SK-N-SH (cell line): ENCODE measurements at regions not wholly inside any gene's neighbourhood (a gene's known extent, or its start where the extent isn't known, plus 50 kb on each side); places are given as distances from the start of the nearest gene placed in this dataset.

Source experiments
- CTCF ChIA-PET: fragments of 300-600, 350-600 bp; formaldehyde crosslinking; extraction: SDS; loops from one replicate; lab custom pipeline; 2021; lab: Yijun Ruan, JAX
- POLR2A ChIA-PET: fragments of 350-600 bp; sonication (Branson Sonifier 250); formaldehyde crosslinking; extraction: SDS; loops from one replicate; lab custom pipeline; 2020; ENCODE audit warnings: antibody characterized with exemption, inconsistent platforms; lab: Yijun Ruan, JAX
- DNase-seq: peaks from one replicate; pipeline ENCODE4 v3.0.0; 2012
- H2AFZ ChIP-seq: fragments of 200-600 bp; sonication (generic); 2 replicates; pipeline ENCODE4 v1.8.1; 2016; ENCODE audit warnings: antibody characterized with exemption, mild to moderate bottlenecking, low read depth
- H3F3A ChIP-seq: fragments of 200-600 bp; sonication (generic); replicated peaks from 2 replicates; pipeline ENCODE3; 2016; ENCODE audit warnings: antibody characterized with exemption, mild to moderate bottlenecking; ENCODE audit not compliant: insufficient read depth
- H3K27ac ChIP-seq, 2 experiments: fragments of 200-500 bp in 1 of 2; fragments of 200-600 bp in 1 of 2; sonication (Bioruptor generic) in 1 of 2; sonication (generic), shearing (Covaris generic) in 1 of 2; 2 replicates each; pipeline versions ENCODE4 v1.5.1 to v1.6.1; 2014 to 2016; ENCODE audit warnings: low read depth in 2 of 2, inconsistent platforms in 1 of 2, low read length in 1 of 2, mild to moderate bottlenecking in 1 of 2, mixed read lengths in 1 of 2
- H3K27me3 ChIP-seq: fragments of 200-600 bp; sonication (generic), shearing (Covaris generic); 2 replicates; pipeline ENCODE4 v1.6.1; 2016; ENCODE audit warnings: mixed run types; ENCODE audit not compliant: insufficient read depth
- H3K36me3 ChIP-seq, 2 experiments: fragments of 200-500 bp in 1 of 2; fragments of 200-600 bp in 1 of 2; sonication (Bioruptor generic) in 1 of 2; sonication (generic) in 1 of 2; replicated peaks in 1 of 2; 2 replicates each; pipeline versions ENCODE3 to v1.5.1; 2014 to 2016; ENCODE audit warnings: low read length in 1 of 2, mild to moderate bottlenecking in 1 of 2; ENCODE audit not compliant: insufficient read depth in 2 of 2, control insufficient read depth in 1 of 2
- H3K4me1 ChIP-seq, 2 experiments: fragments of 200-500 bp in 1 of 2; fragments of 200-600 bp in 1 of 2; sonication (Bioruptor generic) in 1 of 2; sonication (generic), shearing (Covaris generic) in 1 of 2; 2 replicates each; pipeline versions ENCODE4 v1.5.1 to v1.6.1; 2014 to 2016; ENCODE audit warnings: low read depth in 1 of 2, low read length in 1 of 2, mixed run types in 1 of 2; ENCODE audit not compliant: insufficient read depth in 2 of 2, control insufficient read depth in 1 of 2
- H3K4me2 ChIP-seq: fragments of 200-600 bp; sonication (generic), shearing (Covaris generic); 2 replicates; pipeline ENCODE4 v1.6.1; 2017; ENCODE audit warnings: mixed run types
- H3K4me3 ChIP-seq, 2 experiments: fragments of 200-500 bp in 1 of 2; fragments of 200-600 bp in 1 of 2; sonication (Bioruptor generic) in 1 of 2; sonication (generic), shearing (Covaris generic) in 1 of 2; 2 replicates each; pipeline versions ENCODE4 v1.5.1 to v1.8.1; 2014 to 2016; ENCODE audit warnings: low read depth in 2 of 2, inconsistent platforms in 1 of 2, low read length in 1 of 2, mild to moderate bottlenecking in 1 of 2, mixed read lengths in 1 of 2, moderate library complexity in 1 of 2
- H3K79me2 ChIP-seq: fragments of 200-600 bp; sonication (generic); 2 replicates; pipeline ENCODE4 v1.8.1; 2017; ENCODE audit warnings: mild to moderate bottlenecking; ENCODE audit not compliant: insufficient read depth
- H3K9ac ChIP-seq: fragments of 200-600 bp; sonication (generic); 2 replicates; pipeline ENCODE4 v1.6.1; 2017; ENCODE audit warnings: mixed run types
- H3K9me2 ChIP-seq: fragments of 200-600 bp; sonication (generic); 2 replicates; pipeline ENCODE4 v1.6.1; 2017; ENCODE audit warnings: mixed run types
- H3K9me3 ChIP-seq: fragments of 200-600 bp; sonication (generic); 2 replicates; pipeline ENCODE4 v1.6.1; 2017; ENCODE audit warnings: mixed run types, mild to moderate bottlenecking, moderate library complexity
- H4K20me1 ChIP-seq: fragments of 200-600 bp; sonication (generic); 2 replicates; pipeline ENCODE4 v1.6.1; 2017; ENCODE audit warnings: mild to moderate bottlenecking, mixed run types; ENCODE audit not compliant: insufficient read depth
- CHD2 ChIP-seq: fragments of 150-350 bp; IDR thresholded peaks from 2 replicates; pipeline ENCODE4 v1.6.1; 2018; ENCODE audit warnings: low read length; ENCODE audit not compliant: partially characterized antibody
- ELF1 ChIP-seq: IDR thresholded peaks from 2 replicates; pipeline ENCODE4 v1.4.0; 2012
- FOSL2 ChIP-seq: IDR thresholded peaks from 2 replicates; pipeline ENCODE4 v1.4.0; 2012; ENCODE audit warnings: low read depth, mild to moderate bottlenecking, moderate library complexity, borderline replicate concordance
- FOXJ3 ChIP-seq: sonication (generic); formaldehyde crosslinking; IDR thresholded peaks from 2 replicates; pipeline ENCODE4 v1.5.1; 2020; ENCODE audit warnings: mild to moderate bottlenecking, missing genetic modification reagents
- FOXM1 ChIP-seq: IDR thresholded peaks from 2 replicates; pipeline ENCODE4 v1.4.0; 2012; ENCODE audit warnings: low read depth, mild to moderate bottlenecking
- GABPA ChIP-seq: IDR thresholded peaks from 2 replicates; pipeline ENCODE4 v1.4.0; 2012; ENCODE audit warnings: low read depth, mild to moderate bottlenecking
- GATA2 ChIP-seq: sonication (generic); formaldehyde crosslinking; IDR thresholded peaks from 2 replicates; pipeline ENCODE4 v1.5.0; 2020; ENCODE audit warnings: mild to moderate bottlenecking, missing genetic modification reagents
- IRF3 ChIP-seq: fragments of 150-350 bp; IDR thresholded peaks from 2 replicates; pipeline ENCODE4 v1.6.1; 2016; ENCODE audit warnings: mild to moderate bottlenecking, low read depth, low read length
- MEF2A ChIP-seq: IDR thresholded peaks from 2 replicates; pipeline ENCODE4 v1.4.0; 2012; ENCODE audit warnings: low read depth, borderline replicate concordance
- NFIC ChIP-seq: IDR thresholded peaks from 2 replicates; pipeline ENCODE4 v1.4.0; 2012; ENCODE audit warnings: borderline replicate concordance
- POLR2AphosphoS5 ChIP-seq: IDR thresholded peaks from 2 replicates; pipeline ENCODE4 v1.6.1; 2012; ENCODE audit warnings: low read depth, low read length
- TAF1 ChIP-seq: IDR thresholded peaks from 2 replicates; pipeline ENCODE4 v1.6.1; 2012; ENCODE audit warnings: low read depth, mild to moderate bottlenecking, low read length, moderate library complexity, borderline replicate concordance
- TEAD4 ChIP-seq: IDR thresholded peaks from 2 replicates; pipeline ENCODE4 v1.4.0; 2012; ENCODE audit warnings: mild to moderate bottlenecking, borderline replicate concordance; ENCODE audit not compliant: insufficient read depth
- USF2 ChIP-seq: fragments of 150-350 bp; IDR thresholded peaks from 2 replicates; pipeline ENCODE4 v1.6.1; 2017; ENCODE audit warnings: antibody characterized with exemption, low read length, low read depth, borderline replicate concordance
- WGBS: methylation state at CpG from one replicate; pipeline ENCODE4 v1.1.6; 2017; ENCODE audit warnings: low lambda C conversion rate; 5-methylcytosine and 5-hydroxymethylcytosine counted together

- no peak overlapping the region for H2AFZ ChIP-seq
- H3K4me1 ChIP-seq, result peaks cover 0 to 6% of the 10 kb centered on the region in 2 experiments; a peak in 1 of 4 replicates
- TF ChIP-seq TAF1, result no peak
- H3K9me2 ChIP-seq, result no peaks in the 10 kb centered on the region
- H3K4me2 ChIP-seq, result no peak overlapping the region
- no peak overlapping the region for H3K4me3 ChIP-seq
- no peak overlapping the region for H3K27ac ChIP-seq
- no peaks in the 10 kb centered on the region for H3F3A ChIP-seq
- POLR2A ChIA-PET, result interaction anchor here (0.6 kb wide), 1 partner anchor 748 kb away, joined by 3 read pairs; no protein-coding TSS in a partner anchor
- CTCF ChIA-PET, result no interaction called here
- H3K9me3 ChIP-seq, result no peaks in the 10 kb centered on the region
- WGBS, result 15% methylated on average over 4 of the region's 4 CpGs
- no peaks in the 10 kb centered on the region; the same call in 1 of the 2 replicates for H3K27me3 ChIP-seq
- peak; percentile 12 for DNase-seq
- no peaks in the 10 kb centered on the region for H3K36me3 ChIP-seq
- H3K9ac ChIP-seq, result no peak overlapping the region
- no peaks in the 10 kb centered on the region for H3K79me2 ChIP-seq
- H4K20me1 ChIP-seq, result no peaks in the 10 kb centered on the region
These were observed 104.5 kb upstream of the GATB start for GRCh38 chr4:151865312-151865711.

GRCh38 chr4:151864068-151864467 is 103.3 kb upstream of the GATB start:
- Histone ChIP-seq H3K4me1 (peaks cover 0 to 6% of the 10 kb centered on the region in 2 experiments; a peak in 1 of 4 replicates), H3K27ac (no peak overlapping the region), H3K79me2 (no peaks in the 10 kb centered on the region), H4K20me1 (no peaks in the 10 kb centered on the region), H3K4me3 (no peak overlapping the region), H3K9me2 (no peaks in the 10 kb centered on the region), H2AFZ (no peak overlapping the region), H3F3A (no peaks in the 10 kb centered on the region), H3K27me3 (no peaks in the 10 kb centered on the region; the same call in 1 of the 2 replicates), H3K9me3 (no peaks in the 10 kb centered on the region), H3K4me2 (no peak overlapping the region), H3K9ac (no peak overlapping the region), H3K36me3 (no peaks in the 10 kb centered on the region)
- POLR2A ChIA-PET, result no interaction called here
- DNase-seq, result no peak
- TF ChIP-seq FOSL2 (no peak), GABPA (no peak), FOXJ3 (CRISPR knock-in tag) (no peak), USF2 (no peak), IRF3 (no peak), FOXM1 (no peak), ELF1 (no peak), NFIC (no peak), TAF1 (no peak), POLR2AphosphoS5 (no peak), GATA2 (CRISPR knock-in tag) (no peak), CHD2 (no peak), TEAD4 (no peak), MEF2A (no peak)
- WGBS, result 67% methylated on average over 2 of the region's 5 CpGs
- CTCF ChIA-PET, result no interaction called here
